ENCODE measurements at regions not wholly inside any gene's neighbourhood (a gene's known extent, or its start where the extent isn't known, plus 50 kb on each side); places are given as distances from the start of the nearest gene placed in this dataset.
"Not testable (repeated sequence)": the region's sequence is repeated elsewhere in the genome, so short reads cannot be mapped to it uniquely, and the experiment has no call there.

GRCh38 chr7:114181280-114181679 lies 233.3 kb upstream of the FOXP2 start:
- Histone ChIP-seq H3K4me3 (ENCODE audit: low read depth, low read length) (no peak overlapping the region), H3K36me3 (ENCODE audit: control insufficient read depth, insufficient read depth, low read length) (no peaks in the 10 kb centered on the region), H3K27me3 (ENCODE audit: control insufficient read depth, insufficient read depth, low read length) (no peaks in the 10 kb centered on the region), H3K27ac (no peak overlapping the region), H3K4me2 (ENCODE audit: low read length) (no peak overlapping the region), H3K79me2 (no peaks in the 10 kb centered on the region), H3K9me3 (ENCODE audit: control insufficient read depth, low read length) (no peaks in the 10 kb centered on the region), H2AFZ (no peak overlapping the region), H3K4me1 (no peaks in the 10 kb centered on the region), H3K9ac (no peak overlapping the region)
- no peak for TF ChIP-seq CTCF (IDR thresholded peaks at IDR 0.05)

GRCh38 chr7:114180556-114181266 lies 233.9 kb upstream of the FOXP2 start:
- Histone ChIP-seq H3K36me3 (ENCODE audit: control insufficient read depth, insufficient read depth, low read length) (no peaks in the 10 kb centered on the region), H3K9ac (no peak overlapping the region), H3K79me2 (no peaks in the 10 kb centered on the region), H3K4me1 (no peaks in the 10 kb centered on the region), H3K9me3 (ENCODE audit: control insufficient read depth, low read length) (no peaks in the 10 kb centered on the region), H3K27me3 (ENCODE audit: control insufficient read depth, insufficient read depth, low read length) (no peaks in the 10 kb centered on the region), H3K4me2 (ENCODE audit: low read length) (no peak overlapping the region), H3K27ac (no peak overlapping the region), H2AFZ (no peak overlapping the region), H3K4me3 (ENCODE audit: low read depth, low read length) (no peak overlapping the region)
- no peak for TF ChIP-seq CTCF (IDR thresholded peaks at IDR 0.05)

- no peak overlapping the region for H3K9ac ChIP-seq
- H3K27me3 ChIP-seq (ENCODE audit: control insufficient read depth, insufficient read depth, low read length) = no peaks in the 10 kb centered on the region
- no peaks in the 10 kb centered on the region for H3K4me1 ChIP-seq
- H3K4me3 ChIP-seq (ENCODE audit: low read depth, low read length) = no peak overlapping the region
- H3K79me2 ChIP-seq = no peaks in the 10 kb centered on the region
- no peak overlapping the region for H3K27ac ChIP-seq
- H3K9me3 ChIP-seq (ENCODE audit: control insufficient read depth, low read length) = no peaks in the 10 kb centered on the region
- H3K4me2 ChIP-seq (ENCODE audit: low read length) = no peak overlapping the region
- no peaks in the 10 kb centered on the region for H3K36me3 ChIP-seq (ENCODE audit: control insufficient read depth, insufficient read depth, low read length)
- H2AFZ ChIP-seq = no peak overlapping the region
- TF ChIP-seq CTCF (IDR thresholded peaks at IDR 0.05) = no peak
Measured at GRCh38 chr7:114175125-114175524, 239.5 kb upstream of the FOXP2 start.

- Histone ChIP-seq H3K9me3 (ENCODE audit: control insufficient read depth, low read length) (no peaks in the 10 kb centered on the region), H3K79me2 (no peaks in the 10 kb centered on the region), H3K27ac (no peak overlapping the region), H3K4me3 (ENCODE audit: low read depth, low read length) (no peak overlapping the region), H3K9ac (no peak overlapping the region), H3K36me3 (ENCODE audit: control insufficient read depth, insufficient read depth, low read length) (no peaks in the 10 kb centered on the region), H2AFZ (no peak overlapping the region), H3K27me3 (ENCODE audit: control insufficient read depth, insufficient read depth, low read length) (no peaks in the 10 kb centered on the region), H3K4me2 (ENCODE audit: low read length) (no peak overlapping the region), H3K4me1 (no peaks in the 10 kb centered on the region)
- no peak for TF ChIP-seq CTCF (IDR thresholded peaks at IDR 0.05)
Measured at GRCh38 chr7:114173170-114173890, 241.3 kb upstream of the FOXP2 start.

- H3K9ac ChIP-seq; H3K79me2 ChIP-seq; H3K27me3 ChIP-seq (ENCODE audit: control insufficient read depth, insufficient read depth, low read length); H3K27ac ChIP-seq; H3K4me3 ChIP-seq (ENCODE audit: low read depth, low read length); H3K36me3 ChIP-seq (ENCODE audit: control insufficient read depth, insufficient read depth, low read length); H3K4me1 ChIP-seq; H3K9me3 ChIP-seq (ENCODE audit: control insufficient read depth, low read length); H2AFZ ChIP-seq; H3K4me2 ChIP-seq (ENCODE audit: low read length): not testable (repeated sequence)
Measured at GRCh38 chr7:114169389-114169788, 245.2 kb upstream of the FOXP2 start.

Data from parathyroid adenoma (tissue), 2 donors.